Fibroblast of the conjunctiva (primary cell): ENCODE measurements at regions not wholly inside any gene's neighbourhood (a gene's known extent, or its start where the extent isn't known, plus 50 kb on each side); places are given as distances from the start of the nearest gene placed in this dataset.
A peak's percentile ranks its signal among the peaks of the same experiment; 100 is the strongest.
"Not testable (repeated sequence)": the region's sequence is repeated elsewhere in the genome, so short reads cannot be mapped to it uniquely, and the experiment has no call there.

Experiments used
- DNase-seq: peaks from one replicate; pipeline ENCODE4 v3.0.0-alpha.2; 2010; ENCODE audit warnings: low read depth

- DNase-seq: no peak
Observed at GRCh38 chr1:89436856-89437255, 73.0 kb downstream of the GBP6 start.

- DNase-seq: not testable (repeated sequence)
Observed at GRCh38 chr1:89438301-89438700, 74.4 kb downstream of the GBP6 start.

GRCh38 chr1:89440911-89441310 lies 77.1 kb downstream of the GBP6 start:
- no peak for DNase-seq

- DNase-seq: no peak
Observed at GRCh38 chr1:89444791-89445190, 79.8 kb upstream of the LRRC8B start.

- DNase-seq: no peak
Observed at GRCh38 chr1:89451011-89451410, 73.6 kb upstream of the LRRC8B start.

GRCh38 chr1:89453123-89453972 lies 71.3 kb upstream of the LRRC8B start:
- DNase-seq: no peak

GRCh38 chr1:89454845-89455521 lies 69.6 kb upstream of the LRRC8B start:
- DNase-seq: peak; percentile 29

- no peak for DNase-seq
Observed at GRCh38 chr1:89457046-89457445, 67.6 kb upstream of the LRRC8B start.

- DNase-seq: no peak
Observed at GRCh38 chr1:89459081-89459480, 65.5 kb upstream of the LRRC8B start.

GRCh38 chr1:89460325-89460724 lies 64.3 kb upstream of the LRRC8B start:
- no peak for DNase-seq

- DNase-seq: no peak
Observed at GRCh38 chr1:89462250-89462649, 62.4 kb upstream of the LRRC8B start.

- DNase-seq: no peak
Observed at GRCh38 chr1:89464008-89464407, 60.6 kb upstream of the LRRC8B start.

- no peak for DNase-seq
Observed at GRCh38 chr1:89465201-89465600, 59.4 kb upstream of the LRRC8B start.

GRCh38 chr1:89466307-89466930 lies 58.2 kb upstream of the LRRC8B start:
- no peak for DNase-seq

GRCh38 chr1:89472253-89472652 lies 52.4 kb upstream of the LRRC8B start:
- DNase-seq: no peak

GRCh38 chr1:89472886-89473417 lies 51.7 kb upstream of the LRRC8B start:
- DNase-seq: no peak
